ENCODE measurements at regions not wholly inside any gene's neighbourhood (a gene's known extent, or its start where the extent isn't known, plus 50 kb on each side); places are given as distances from the start of the nearest gene placed in this dataset.

GRCh38 chr11:16561150-16561549 is 177.3 kb upstream of the C11orf58 start:
- H3K27me3 Mint-ChIP-seq, result no peaks in the 10 kb centered on the region
- ChIA-PET CTCF (ENCODE audit: partially characterized antibody) (no interaction called here), POLR2A (ENCODE audit: partially characterized antibody) (no interaction called here)
- no peak for DNase-seq
- intact Hi-C loops (cut with micrococcal nuclease), result no loop called here
- Histone ChIP-seq H3K36me3 (ENCODE audit: insufficient read depth, low read length) (no peaks in the 10 kb centered on the region), H3K27ac (ENCODE audit: low read depth, low read length) (no peak overlapping the region), H3K27me3 (ENCODE audit: insufficient read depth, low read length) (no peaks in the 10 kb centered on the region), H3K4me3 (ENCODE audit: low read length in 2 of 2) (no peak overlapping the region), H3K9me3 (ENCODE audit: control insufficient read depth in 1 of 2, low read length in 2 of 2) (no peaks in the 10 kb centered on the region), H3K4me1 (ENCODE audit: insufficient read depth, low read length) (no peaks in the 10 kb centered on the region)
- H3K27ac Mint-ChIP-seq, result no peak overlapping the region
- no peaks in the 10 kb centered on the region for H3K4me1 Mint-ChIP-seq
- no peak overlapping the region for H3K4me3 Mint-ChIP-seq
- H3K9me3 Mint-ChIP-seq, result peaks cover 0 to 2% (median 0%) of the 10 kb centered on the region in 8 donors
- H3K36me3 Mint-ChIP-seq, result no peaks in the 10 kb centered on the region

GRCh38 chr11:16558494-16558893 is 180.0 kb upstream of the C11orf58 start:
- Histone ChIP-seq H3K27me3 (ENCODE audit: insufficient read depth, low read length) (no peaks in the 10 kb centered on the region), H3K36me3 (ENCODE audit: insufficient read depth, low read length) (no peaks in the 10 kb centered on the region), H3K4me1 (ENCODE audit: insufficient read depth, low read length) (no peaks in the 10 kb centered on the region), H3K27ac (ENCODE audit: low read depth, low read length) (no peak overlapping the region), H3K4me3 (ENCODE audit: low read length in 2 of 2) (no peak overlapping the region), H3K9me3 (ENCODE audit: control insufficient read depth in 1 of 2, low read length in 2 of 2) (no peaks in the 10 kb centered on the region)
- H3K4me1 Mint-ChIP-seq, result no peaks in the 10 kb centered on the region
- no peaks in the 10 kb centered on the region for H3K36me3 Mint-ChIP-seq
- H3K9me3 Mint-ChIP-seq, result peaks cover 0 to 2% (median 0%) of the 10 kb centered on the region in 8 donors
- POLR2A ChIA-PET (ENCODE audit: partially characterized antibody), result no interaction called here
- CTCF ChIA-PET (ENCODE audit: partially characterized antibody), result no interaction called here
- intact Hi-C loops (cut with micrococcal nuclease), result no loop called here
- no peak overlapping the region for H3K4me3 Mint-ChIP-seq
- no peak overlapping the region for H3K27ac Mint-ChIP-seq
- DNase-seq, result no peak
- no peaks in the 10 kb centered on the region for H3K27me3 Mint-ChIP-seq

- no peaks in the 10 kb centered on the region for H3K27me3 ChIP-seq (ENCODE audit: insufficient read depth, low read length)
- POLR2A ChIA-PET (ENCODE audit: partially characterized antibody), result no interaction called here
Measured at GRCh38 chr11:16555956-16556355, 182.5 kb upstream of the C11orf58 start.

GRCh38 chr11:16554361-16554760 is 184.1 kb upstream of the C11orf58 start:
- Histone ChIP-seq H3K27ac (ENCODE audit: low read depth, low read length) (no peak overlapping the region), H3K4me3 (ENCODE audit: low read length in 2 of 2) (no peak overlapping the region), H3K4me1 (ENCODE audit: insufficient read depth, low read length) (no peaks in the 10 kb centered on the region), H3K9me3 (ENCODE audit: control insufficient read depth in 1 of 2, low read length in 2 of 2) (no peaks in the 10 kb centered on the region), H3K27me3 (ENCODE audit: insufficient read depth, low read length) (no peaks in the 10 kb centered on the region), H3K36me3 (ENCODE audit: insufficient read depth, low read length) (no peaks in the 10 kb centered on the region)
- ChIA-PET CTCF (ENCODE audit: partially characterized antibody) (no interaction called here), POLR2A (ENCODE audit: partially characterized antibody) (no interaction called here)
- intact Hi-C loops (cut with micrococcal nuclease), result no loop called here
- H3K9me3 Mint-ChIP-seq, result peaks cover 0 to 7% (median under 1%) of the 10 kb centered on the region in 8 donors
- no peak for DNase-seq
- no peaks in the 10 kb centered on the region for H3K4me1 Mint-ChIP-seq
- H3K27ac Mint-ChIP-seq, result no peak overlapping the region
- H3K4me3 Mint-ChIP-seq, result no peak overlapping the region
- no peaks in the 10 kb centered on the region for H3K36me3 Mint-ChIP-seq
- no peaks in the 10 kb centered on the region for H3K27me3 Mint-ChIP-seq

More at GRCh38 chr11:16555956-16556355, 182.5 kb upstream of the C11orf58 start:
- intact Hi-C loops (cut with micrococcal nuclease), result no loop called here
- Histone ChIP-seq H3K4me1 (ENCODE audit: insufficient read depth, low read length) (no peaks in the 10 kb centered on the region), H3K9me3 (ENCODE audit: control insufficient read depth in 1 of 2, low read length in 2 of 2) (no peaks in the 10 kb centered on the region), H3K27ac (ENCODE audit: low read depth, low read length) (no peak overlapping the region), H3K36me3 (ENCODE audit: insufficient read depth, low read length) (no peaks in the 10 kb centered on the region), H3K4me3 (ENCODE audit: low read length in 2 of 2) (no peak overlapping the region)
- H3K27me3 Mint-ChIP-seq, result no peaks in the 10 kb centered on the region
- H3K4me3 Mint-ChIP-seq, result no peak overlapping the region
- H3K27ac Mint-ChIP-seq, result no peak overlapping the region
- H3K4me1 Mint-ChIP-seq, result no peaks in the 10 kb centered on the region
- H3K36me3 Mint-ChIP-seq, result no peaks in the 10 kb centered on the region
- DNase-seq, result no peak
- CTCF ChIA-PET (ENCODE audit: partially characterized antibody), result no interaction called here
- H3K9me3 Mint-ChIP-seq, result no peaks in the 10 kb centered on the region

GRCh38 chr11:16547879-16548278 is 190.6 kb upstream of the C11orf58 start:
- no peak for DNase-seq
- H3K4me1 ChIP-seq (ENCODE audit: insufficient read depth, low read length), result no peaks in the 10 kb centered on the region
- H3K4me1 Mint-ChIP-seq, result no peaks in the 10 kb centered on the region
- H3K4me3 ChIP-seq (ENCODE audit: low read length in 2 of 2), result no peak overlapping the region
- H3K36me3 Mint-ChIP-seq, result no peaks in the 10 kb centered on the region
- CTCF ChIA-PET (ENCODE audit: partially characterized antibody), result no interaction called here
- peaks cover 0 to 18% (median 3%) of the 10 kb centered on the region in 8 donors for H3K9me3 Mint-ChIP-seq
- H3K4me3 Mint-ChIP-seq, result no peak overlapping the region
- no peaks in the 10 kb centered on the region for H3K27me3 Mint-ChIP-seq
- no peak overlapping the region for H3K27ac Mint-ChIP-seq
- no peaks in the 10 kb centered on the region for H3K9me3 ChIP-seq (ENCODE audit: control insufficient read depth in 1 of 2, low read length in 2 of 2)
- H3K27ac ChIP-seq (ENCODE audit: low read depth, low read length), result no peak overlapping the region
- intact Hi-C loops (cut with micrococcal nuclease), result no loop called here
- H3K27me3 ChIP-seq (ENCODE audit: insufficient read depth, low read length), result no peaks in the 10 kb centered on the region
- no peaks in the 10 kb centered on the region for H3K36me3 ChIP-seq (ENCODE audit: insufficient read depth, low read length)
- POLR2A ChIA-PET (ENCODE audit: partially characterized antibody), result no interaction called here

- H3K27me3 ChIP-seq (ENCODE audit: insufficient read depth, low read length), result no peaks in the 10 kb centered on the region
- no peak overlapping the region for H3K4me3 Mint-ChIP-seq
Measured at GRCh38 chr11:16543642-16544041, 187.3 kb upstream of the SOX6 start.

GRCh38 chr11:16542353-16542752 is 186.0 kb upstream of the SOX6 start:
- Histone ChIP-seq H3K9me3 (ENCODE audit: control insufficient read depth in 1 of 2, low read length in 2 of 2) (no peaks in the 10 kb centered on the region), H3K27me3 (ENCODE audit: insufficient read depth, low read length) (no peaks in the 10 kb centered on the region), H3K36me3 (ENCODE audit: insufficient read depth, low read length) (no peaks in the 10 kb centered on the region), H3K27ac (ENCODE audit: low read depth, low read length) (no peak overlapping the region), H3K4me1 (ENCODE audit: insufficient read depth, low read length) (no peaks in the 10 kb centered on the region), H3K4me3 (ENCODE audit: low read length in 2 of 2) (no peak overlapping the region)
- H3K27me3 Mint-ChIP-seq, result no peaks in the 10 kb centered on the region
- intact Hi-C loops (cut with micrococcal nuclease), result no loop called here
- no peaks in the 10 kb centered on the region for H3K4me1 Mint-ChIP-seq
- H3K27ac Mint-ChIP-seq, result no peak overlapping the region
- ChIA-PET POLR2A (ENCODE audit: partially characterized antibody) (no interaction called here), CTCF (ENCODE audit: partially characterized antibody) (no interaction called here)
- H3K9me3 Mint-ChIP-seq, result peaks cover 0 to 25% (median 13%) of the 10 kb centered on the region in 8 donors
- H3K36me3 Mint-ChIP-seq, result no peaks in the 10 kb centered on the region
- H3K4me3 Mint-ChIP-seq, result no peak overlapping the region
- no peak for DNase-seq

More at GRCh38 chr11:16543642-16544041, 187.3 kb upstream of the SOX6 start:
- Mint-ChIP-seq H3K27me3 (no peaks in the 10 kb centered on the region), H3K9me3 (peaks cover 0 to 21% (median 10%) of the 10 kb centered on the region in 8 donors), H3K4me1 (no peaks in the 10 kb centered on the region), H3K27ac (no peak overlapping the region), H3K36me3 (no peaks in the 10 kb centered on the region)
- H3K27ac ChIP-seq (ENCODE audit: low read depth, low read length), result no peak overlapping the region
- no peaks in the 10 kb centered on the region for H3K9me3 ChIP-seq (ENCODE audit: control insufficient read depth in 1 of 2, low read length in 2 of 2)
- ChIA-PET POLR2A (ENCODE audit: partially characterized antibody) (no interaction called here), CTCF (ENCODE audit: partially characterized antibody) (no interaction called here)
- intact Hi-C loops (cut with micrococcal nuclease), result no loop called here
- H3K4me1 ChIP-seq (ENCODE audit: insufficient read depth, low read length), result no peaks in the 10 kb centered on the region
- no peak overlapping the region for H3K4me3 ChIP-seq (ENCODE audit: low read length in 2 of 2)
- H3K36me3 ChIP-seq (ENCODE audit: insufficient read depth, low read length), result no peaks in the 10 kb centered on the region
- no peak for DNase-seq

GRCh38 chr11:16536513-16536912 is 180.2 kb upstream of the SOX6 start:
- H3K9me3 ChIP-seq (ENCODE audit: control insufficient read depth in 1 of 2, low read length in 2 of 2), result no peaks in the 10 kb centered on the region
- no peak for DNase-seq
- H3K27ac ChIP-seq (ENCODE audit: low read depth, low read length), result no peak overlapping the region
- H3K36me3 Mint-ChIP-seq, result no peaks in the 10 kb centered on the region
- intact Hi-C loops (cut with micrococcal nuclease), result no loop called here
- H3K27ac Mint-ChIP-seq, result no peak overlapping the region
- no peaks in the 10 kb centered on the region for H3K27me3 ChIP-seq (ENCODE audit: insufficient read depth, low read length)
- POLR2A ChIA-PET (ENCODE audit: partially characterized antibody), result no interaction called here
- no peak overlapping the region for H3K4me3 ChIP-seq (ENCODE audit: low read length in 2 of 2)
- no peaks in the 10 kb centered on the region for H3K4me1 Mint-ChIP-seq
- peaks cover 2 to 25% (median 11%) of the 10 kb centered on the region in 8 donors for H3K9me3 Mint-ChIP-seq
- H3K4me3 Mint-ChIP-seq, result no peak overlapping the region
- no peaks in the 10 kb centered on the region for H3K4me1 ChIP-seq (ENCODE audit: insufficient read depth, low read length)
- CTCF ChIA-PET (ENCODE audit: partially characterized antibody), result no interaction called here
- no peaks in the 10 kb centered on the region for H3K36me3 ChIP-seq (ENCODE audit: insufficient read depth, low read length)
- H3K27me3 Mint-ChIP-seq, result no peaks in the 10 kb centered on the region
